GM20000 (cell line): ENCODE measurements at regions not wholly inside any gene's neighbourhood (a gene's known extent, or its start where the extent isn't known, plus 50 kb on each side); places are given as distances from the start of the nearest gene placed in this dataset.
"Not testable (repeated sequence)": the region's sequence is repeated elsewhere in the genome, so short reads cannot be mapped to it uniquely, and the experiment has no call there.

Experiments
- DNase-seq: peaks from one replicate; pipeline ENCODE4 v3.0.0; 2012; ENCODE audit warnings: low spot score
- TF ChIP-seq, protein P1 (sequence below): IDR thresholded peaks from 2 replicates; pipeline ENCODE4 v1.5.1; 2012; ENCODE audit warnings: mild to moderate bottlenecking, control low read depth; ENCODE audit errors: extremely low read depth, missing control alignments

DNA sequence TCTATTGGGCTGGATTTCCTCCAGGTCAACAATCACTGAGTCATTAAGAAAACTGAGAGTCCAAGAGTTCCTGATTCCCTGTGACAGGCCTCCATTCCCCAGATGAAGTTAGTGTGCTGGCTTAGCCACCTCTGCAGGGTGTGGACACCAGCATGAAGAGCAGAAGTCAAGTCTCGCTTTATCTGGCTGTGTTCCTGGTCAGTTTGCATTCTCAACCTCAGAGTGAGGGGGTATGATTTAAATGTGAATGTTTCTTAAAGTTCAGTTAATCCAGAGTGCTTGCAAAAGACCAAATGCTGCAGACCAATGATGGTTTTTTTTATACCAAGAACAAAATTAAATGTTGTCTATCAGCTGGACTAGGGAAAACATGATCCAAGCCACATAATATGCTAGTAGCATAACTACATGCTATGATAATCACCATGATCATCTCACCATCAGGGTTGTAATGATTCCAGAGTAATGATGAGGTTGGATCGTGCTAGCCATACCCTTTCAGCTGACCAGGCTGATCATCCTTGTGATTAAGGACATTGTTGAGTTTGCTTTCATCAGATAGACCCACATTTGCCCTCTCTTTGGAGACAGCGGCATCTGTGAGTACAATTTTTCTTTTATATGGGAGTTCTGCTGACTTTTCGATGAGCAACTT, 145.8 kb upstream of the ARHGAP20 start:
- TF ChIP-seq, protein P1, sequence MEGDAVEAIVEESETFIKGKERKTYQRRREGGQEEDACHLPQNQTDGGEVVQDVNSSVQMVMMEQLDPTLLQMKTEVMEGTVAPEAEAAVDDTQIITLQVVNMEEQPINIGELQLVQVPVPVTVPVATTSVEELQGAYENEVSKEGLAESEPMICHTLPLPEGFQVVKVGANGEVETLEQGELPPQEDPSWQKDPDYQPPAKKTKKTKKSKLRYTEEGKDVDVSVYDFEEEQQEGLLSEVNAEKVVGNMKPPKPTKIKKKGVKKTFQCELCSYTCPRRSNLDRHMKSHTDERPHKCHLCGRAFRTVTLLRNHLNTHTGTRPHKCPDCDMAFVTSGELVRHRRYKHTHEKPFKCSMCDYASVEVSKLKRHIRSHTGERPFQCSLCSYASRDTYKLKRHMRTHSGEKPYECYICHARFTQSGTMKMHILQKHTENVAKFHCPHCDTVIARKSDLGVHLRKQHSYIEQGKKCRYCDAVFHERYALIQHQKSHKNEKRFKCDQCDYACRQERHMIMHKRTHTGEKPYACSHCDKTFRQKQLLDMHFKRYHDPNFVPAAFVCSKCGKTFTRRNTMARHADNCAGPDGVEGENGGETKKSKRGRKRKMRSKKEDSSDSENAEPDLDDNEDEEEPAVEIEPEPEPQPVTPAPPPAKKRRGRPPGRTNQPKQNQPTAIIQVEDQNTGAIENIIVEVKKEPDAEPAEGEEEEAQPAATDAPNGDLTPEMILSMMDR = no peak
- DNase-seq = no peak

DNA sequence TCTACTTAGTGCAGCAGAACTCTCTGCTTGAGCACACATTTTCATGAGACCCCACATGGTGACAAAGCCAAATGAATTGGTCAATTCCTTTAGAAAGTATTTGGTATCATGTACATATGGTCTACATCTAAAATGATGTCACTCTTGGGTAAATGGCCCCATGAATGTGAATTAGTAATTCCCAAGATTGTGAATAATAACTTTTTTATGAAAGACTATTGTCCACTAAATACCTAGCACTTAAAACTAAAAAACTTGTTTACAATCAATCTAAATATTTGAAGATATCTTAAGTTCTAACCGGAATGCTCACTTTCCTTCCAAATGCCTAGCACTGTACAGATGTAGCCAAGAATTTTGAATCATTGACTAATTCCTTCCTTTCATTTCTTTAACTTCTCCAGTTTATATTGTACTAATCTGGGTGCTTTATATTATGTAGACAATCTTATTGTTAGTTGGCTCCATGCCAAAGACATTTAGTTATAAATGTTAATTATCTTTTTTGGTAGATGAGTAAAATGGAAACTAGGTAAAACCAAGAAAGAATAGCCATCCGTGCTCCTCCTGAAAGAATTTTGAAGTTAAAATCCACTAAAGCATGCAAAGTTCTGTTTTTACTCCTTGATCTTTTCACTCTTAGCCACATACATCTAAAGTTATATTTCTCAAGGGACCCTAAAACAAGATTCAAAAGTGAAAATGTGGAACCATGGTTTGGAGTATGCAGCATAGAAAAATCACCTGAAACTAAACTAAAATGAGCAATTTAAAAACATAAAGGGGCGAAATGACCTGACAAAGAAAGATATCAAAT, 145.0 kb upstream of the ARHGAP20 start:
- TF ChIP-seq, protein P1 = no peak
- DNase-seq = no peak

DNA sequence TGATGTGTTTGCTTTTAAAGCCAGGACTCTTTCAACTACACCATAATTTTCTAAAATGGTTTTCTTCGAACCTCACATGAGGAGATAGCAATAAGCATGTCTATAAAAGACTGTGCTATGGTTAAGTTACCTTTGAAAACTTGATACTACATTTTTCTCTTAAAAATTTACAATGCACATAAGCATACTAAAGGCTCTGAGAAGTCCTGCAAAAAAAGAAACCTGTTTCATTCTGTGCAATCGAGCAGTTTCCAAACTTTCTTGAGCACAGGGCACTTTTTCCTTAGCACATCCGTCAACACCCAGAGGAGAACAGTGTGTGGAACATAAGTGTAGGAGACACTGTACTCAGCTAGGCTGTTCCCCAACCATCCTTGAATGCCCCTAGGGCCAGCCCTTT, 144.1 kb upstream of the ARHGAP20 start:
- DNase-seq = no peak
- TF ChIP-seq, protein P1 = no peak

DNA sequence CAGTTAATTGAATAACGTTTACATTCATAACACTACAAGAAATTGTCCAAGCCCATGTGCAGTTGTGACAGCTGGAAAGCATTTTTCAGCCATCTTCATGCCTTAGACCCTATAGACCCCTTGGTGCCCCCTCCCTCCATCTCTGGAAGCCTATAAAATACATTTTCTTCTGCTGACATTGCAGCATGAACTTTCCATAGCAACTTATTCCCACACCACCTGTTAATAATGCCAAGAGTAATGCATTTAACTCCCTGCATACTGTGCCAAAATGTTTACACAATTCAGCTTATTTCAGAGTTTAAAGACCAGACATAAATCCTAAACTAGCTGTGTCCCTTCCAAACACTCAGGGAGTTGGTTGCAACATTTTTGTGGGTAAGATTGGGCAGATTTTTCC, 143.0 kb upstream of the ARHGAP20 start:
- TF ChIP-seq, protein P1 = no peak
- no peak for DNase-seq

DNA sequence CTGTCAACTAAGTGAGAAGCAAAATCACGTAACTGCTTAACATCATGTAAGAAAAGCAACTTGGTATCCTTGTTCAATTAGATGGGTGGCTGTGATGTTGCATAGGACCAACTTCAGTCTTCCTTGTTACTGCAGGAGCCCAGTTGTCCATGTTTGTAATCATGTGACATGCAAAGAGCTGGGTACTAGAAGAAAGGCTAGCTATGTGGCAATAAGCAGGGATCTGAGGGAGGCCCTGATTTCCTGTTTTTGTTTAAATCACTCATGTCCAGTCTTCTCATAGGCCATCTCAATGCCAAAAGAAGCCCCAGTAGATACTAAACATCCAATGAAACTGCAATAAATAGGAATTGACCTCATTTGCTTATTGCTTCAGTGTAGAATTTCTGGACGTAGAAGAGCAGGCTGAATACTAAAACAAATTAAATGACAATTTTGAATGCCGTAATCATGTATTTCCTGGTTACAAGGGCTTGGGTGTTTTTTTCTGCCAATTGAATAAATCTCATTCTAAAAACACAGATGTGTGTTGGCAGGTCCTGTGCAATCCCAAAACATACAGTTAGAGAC, 140.8 kb upstream of the ARHGAP20 start:
- TF ChIP-seq, protein P1 = no peak
- no peak for DNase-seq

DNA sequence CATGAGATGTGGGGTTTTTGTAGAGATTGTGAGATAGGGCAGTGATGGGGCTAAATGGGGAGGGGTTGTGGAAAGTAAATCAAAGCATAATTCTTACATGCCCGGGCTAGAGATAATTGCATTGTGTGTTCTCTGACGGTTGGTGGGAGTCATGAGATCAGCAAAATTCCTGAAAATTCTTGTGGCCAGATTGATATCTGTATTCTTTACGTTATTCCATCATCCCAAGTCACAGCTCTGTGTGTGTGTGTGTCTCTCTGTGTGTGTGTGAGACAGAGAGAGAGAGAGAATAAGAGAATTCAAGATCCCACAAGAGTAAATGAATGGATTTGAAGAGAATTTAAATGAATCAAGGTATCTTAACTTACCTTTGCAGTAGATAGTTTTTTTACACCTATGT, 138.6 kb upstream of the ARHGAP20 start:
- DNase-seq = no peak

DNA sequence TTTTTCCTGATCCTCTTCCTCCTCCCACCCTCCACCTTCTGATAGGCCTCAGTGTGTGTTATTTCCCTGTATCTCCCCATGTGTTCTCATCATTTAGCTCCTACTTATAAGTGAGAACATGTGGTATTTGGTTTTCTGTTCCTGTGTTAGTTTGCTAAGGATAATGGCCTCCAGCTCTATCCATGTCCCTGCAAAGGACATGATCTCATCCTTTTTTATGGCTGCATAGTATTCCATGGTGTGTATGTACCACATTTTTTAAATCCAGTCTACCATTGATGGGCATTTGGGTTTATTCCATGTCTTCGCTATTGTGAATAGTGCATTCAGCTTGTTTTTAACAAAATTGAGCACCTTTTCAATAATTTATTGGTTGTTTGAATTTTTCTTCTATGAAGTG, 130.8 kb upstream of the ARHGAP20 start:
- not testable (repeated sequence) for DNase-seq

More for the DNA sequence above, 138.6 kb upstream of the ARHGAP20 start:
- TF ChIP-seq, protein P1 = no peak

DNA sequence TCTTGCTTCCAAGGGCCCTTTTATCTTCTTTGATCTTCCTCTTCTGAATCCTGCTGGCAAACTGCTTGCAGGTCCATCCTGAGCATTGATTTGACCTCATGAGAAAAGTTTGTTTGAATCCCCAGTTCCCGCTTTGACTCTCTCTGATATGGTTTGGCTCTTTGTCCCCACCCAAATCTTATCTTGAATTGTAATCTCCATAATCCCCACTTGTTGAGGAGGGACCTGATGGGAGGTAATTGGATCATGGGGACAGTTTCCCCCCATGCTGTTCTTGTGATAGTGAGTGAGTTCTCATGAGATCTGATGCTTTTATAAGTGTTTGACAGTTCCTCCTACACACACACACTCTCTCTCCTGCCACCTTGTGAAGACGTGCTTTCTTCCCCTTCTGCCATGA, 126.6 kb upstream of the ARHGAP20 start:
- DNase-seq = no peak
- TF ChIP-seq, protein P1 = no peak
